HG02870 (cell line): ENCODE measurements at regions not wholly inside any gene's neighbourhood (a gene's known extent, or its start where the extent isn't known, plus 50 kb on each side); places are given as distances from the start of the nearest gene placed in this dataset.
A peak's percentile ranks its signal among the peaks of the same experiment; 100 is the strongest.

Experiments
- ATAC-seq: cut with Tn5 transposase; IDR thresholded peaks from one replicate; pipeline ENCODE4 v1.9.1; 2021; ENCODE audit warnings: mild to moderate bottlenecking, moderate library complexity; ENCODE audit not compliant: unreplicated experiment

DNA sequence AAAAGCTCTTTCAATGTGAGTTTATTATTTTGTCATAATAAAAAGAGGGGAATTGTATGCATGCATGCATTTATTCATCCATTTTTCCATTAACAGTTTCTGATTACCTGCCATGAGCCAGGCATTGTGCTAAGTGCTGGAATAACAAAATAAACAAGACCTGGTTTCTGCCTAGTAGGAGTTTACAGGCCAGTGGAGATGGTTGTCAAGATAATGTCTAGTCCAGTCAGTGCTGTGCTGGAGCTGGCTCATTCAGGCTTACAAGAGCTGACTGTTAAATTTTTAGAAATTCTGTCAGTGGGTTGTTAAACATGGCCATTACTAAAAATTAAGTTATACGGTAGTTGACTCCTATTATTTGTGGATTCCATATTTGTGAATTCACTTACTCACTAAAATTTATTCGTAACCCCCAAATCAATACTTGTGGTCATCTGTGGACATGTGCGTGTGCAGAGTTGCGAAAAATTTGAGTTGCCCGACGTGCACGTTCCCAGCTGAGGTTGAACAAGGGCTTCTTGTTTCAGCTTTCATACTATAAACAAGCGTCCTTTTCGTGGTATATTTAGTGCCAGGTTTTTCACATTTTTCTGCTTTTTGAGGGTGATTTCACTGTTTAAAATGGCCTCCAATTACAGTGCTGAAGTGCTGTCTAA lies 172.3 kb upstream of the RPS6KA3 start:
- ATAC-seq, result no peak

DNA sequence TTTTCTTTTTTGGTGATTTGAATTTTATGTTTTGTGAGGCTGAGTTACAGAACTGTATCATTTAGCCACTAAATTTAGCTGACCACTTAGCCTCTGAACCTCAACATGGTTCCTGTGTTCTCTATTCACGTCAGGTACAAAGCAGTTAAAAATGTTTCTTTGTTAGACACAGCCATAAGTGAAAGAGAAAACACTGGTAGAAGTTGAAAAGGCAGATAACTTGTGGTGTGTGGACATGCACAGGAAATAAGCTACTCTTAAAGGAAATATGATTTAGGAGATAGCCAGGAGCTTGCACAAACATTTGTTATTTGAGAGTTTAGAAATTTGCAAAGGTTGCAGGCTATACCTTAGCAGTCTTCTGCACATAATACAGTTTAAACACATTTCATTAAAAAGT lies 171.0 kb upstream of the RPS6KA3 start:
- ATAC-seq, result no peak

DNA sequence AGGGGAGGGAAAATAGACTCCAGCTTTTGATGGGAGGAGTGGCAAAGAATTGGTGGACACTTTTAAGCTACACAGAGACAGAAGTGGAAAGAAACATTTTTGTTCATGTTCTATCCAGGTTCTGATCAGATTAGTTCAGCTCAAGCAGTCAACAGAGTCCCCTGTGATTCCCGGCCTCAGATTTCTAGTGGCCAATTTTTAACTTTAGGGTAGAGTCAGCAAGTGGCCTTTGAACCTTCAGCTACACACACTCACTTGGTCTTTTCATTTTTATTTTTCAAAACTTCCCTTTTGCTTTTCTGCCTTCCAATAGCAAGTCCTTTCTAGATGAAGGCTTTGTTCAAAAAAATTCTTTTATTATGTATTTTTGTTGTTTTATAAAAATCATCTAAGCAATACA lies 169.2 kb upstream of the RPS6KA3 start:
- ATAC-seq, result no peak

DNA sequence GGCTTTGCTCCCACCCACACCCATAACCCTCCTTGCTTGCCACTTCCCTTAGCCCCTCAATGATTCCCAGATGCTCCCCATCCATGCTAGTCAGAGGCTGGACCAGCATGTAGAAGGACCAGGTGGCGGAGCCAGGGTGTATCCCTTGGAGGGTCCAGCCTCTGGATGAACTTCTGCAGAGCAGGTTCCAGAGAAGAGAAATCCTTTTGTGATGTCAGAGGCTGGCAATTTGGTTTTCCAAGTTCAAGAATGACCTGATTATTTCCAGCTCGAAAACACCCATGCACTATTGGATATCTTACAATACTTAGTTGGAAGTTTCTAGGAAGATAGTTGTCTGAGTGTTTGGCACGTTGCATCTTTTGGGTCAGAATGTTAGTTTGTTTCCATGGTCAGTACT lies 168.3 kb upstream of the RPS6KA3 start:
- ATAC-seq, result no peak

DNA sequence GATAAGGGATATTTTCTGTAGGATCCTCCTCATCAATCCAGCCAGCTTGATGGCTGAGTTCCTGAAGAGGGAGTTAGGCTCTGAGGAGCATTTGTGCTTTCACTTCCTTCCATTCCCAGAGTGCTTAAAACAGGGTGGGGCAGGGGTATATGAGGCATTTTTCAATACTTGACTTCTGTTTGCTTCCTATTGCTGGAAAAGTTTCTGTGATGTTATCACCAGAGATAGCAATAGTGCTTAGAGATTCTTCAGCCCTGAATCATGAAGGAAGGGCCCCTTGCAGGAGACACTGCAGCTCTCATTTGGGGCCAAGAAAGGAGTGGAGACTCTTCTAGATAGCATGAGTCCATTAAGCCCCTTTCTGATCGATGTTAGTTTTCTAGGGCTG lies 166.7 kb upstream of the RPS6KA3 start:
- ATAC-seq, result no peak

DNA sequence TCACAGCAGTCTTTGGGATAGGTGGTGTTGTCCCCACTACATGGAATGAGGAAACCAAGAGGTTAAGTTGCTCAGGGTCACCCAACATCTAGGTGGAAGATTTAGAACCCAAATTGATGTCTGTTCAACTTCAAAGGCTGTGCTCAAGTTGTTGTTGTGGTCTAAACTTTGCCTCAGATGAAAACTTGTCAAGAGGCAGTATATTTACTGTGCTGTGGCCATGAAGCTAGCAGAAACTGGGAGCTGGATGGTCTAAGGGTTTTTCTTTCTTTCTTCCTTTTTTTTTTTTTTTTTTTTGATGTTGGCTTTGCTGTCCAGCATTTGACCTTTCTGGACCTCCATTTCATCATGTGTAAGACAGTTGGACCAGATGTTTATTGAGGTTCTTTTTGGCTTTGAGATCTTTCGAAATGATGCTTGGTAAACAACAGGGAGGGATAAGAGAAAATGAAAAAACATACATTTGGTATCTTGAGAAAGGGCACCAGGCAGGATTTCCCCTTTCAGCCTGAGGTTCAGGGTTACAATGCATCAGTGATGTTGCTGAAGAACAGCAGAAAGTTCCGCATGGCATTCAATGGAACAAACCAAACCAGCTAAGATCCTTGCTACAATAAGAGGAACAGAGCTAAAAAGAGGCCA lies 166.2 kb upstream of the RPS6KA3 start:
- no peak for ATAC-seq

DNA sequence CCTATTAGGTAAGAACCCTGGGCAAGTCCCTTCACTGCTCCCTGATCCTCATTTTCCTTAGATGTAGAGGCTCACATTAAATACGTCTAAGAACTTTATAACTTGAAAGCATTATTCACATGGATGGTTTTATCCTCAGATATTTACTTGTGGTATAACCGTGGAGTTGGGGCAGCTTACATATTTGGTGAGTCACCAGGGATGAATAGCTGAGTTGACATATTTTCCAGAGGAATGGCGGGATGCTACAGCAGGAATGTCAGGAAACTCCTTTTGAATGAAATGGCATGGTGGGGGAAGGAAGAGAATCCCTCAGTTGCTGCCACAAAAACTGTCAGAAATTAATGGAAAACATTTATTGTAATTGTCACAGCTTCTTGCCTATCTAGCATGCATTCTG lies 165.3 kb upstream of the RPS6KA3 start:
- ATAC-seq, result no peak

DNA sequence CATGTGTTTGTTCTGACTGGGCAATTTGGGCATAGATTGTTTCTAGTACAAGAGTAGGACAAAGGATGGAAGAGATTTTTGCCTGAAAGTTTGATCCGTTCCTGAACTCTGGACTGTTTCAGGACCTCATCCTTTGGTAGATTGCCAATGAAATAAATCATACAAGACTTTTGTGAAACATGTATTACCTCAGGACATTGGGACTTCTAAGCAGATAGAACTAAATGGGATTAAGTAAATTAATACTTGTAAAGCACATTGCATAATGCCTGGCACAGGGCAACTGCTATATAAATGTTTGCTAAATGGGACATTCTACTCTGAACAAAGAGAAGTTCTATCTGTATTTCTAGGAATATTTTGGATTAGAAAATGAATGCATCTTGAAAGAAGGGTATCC lies 164.8 kb upstream of the RPS6KA3 start:
- ATAC-seq, result no peak

DNA sequence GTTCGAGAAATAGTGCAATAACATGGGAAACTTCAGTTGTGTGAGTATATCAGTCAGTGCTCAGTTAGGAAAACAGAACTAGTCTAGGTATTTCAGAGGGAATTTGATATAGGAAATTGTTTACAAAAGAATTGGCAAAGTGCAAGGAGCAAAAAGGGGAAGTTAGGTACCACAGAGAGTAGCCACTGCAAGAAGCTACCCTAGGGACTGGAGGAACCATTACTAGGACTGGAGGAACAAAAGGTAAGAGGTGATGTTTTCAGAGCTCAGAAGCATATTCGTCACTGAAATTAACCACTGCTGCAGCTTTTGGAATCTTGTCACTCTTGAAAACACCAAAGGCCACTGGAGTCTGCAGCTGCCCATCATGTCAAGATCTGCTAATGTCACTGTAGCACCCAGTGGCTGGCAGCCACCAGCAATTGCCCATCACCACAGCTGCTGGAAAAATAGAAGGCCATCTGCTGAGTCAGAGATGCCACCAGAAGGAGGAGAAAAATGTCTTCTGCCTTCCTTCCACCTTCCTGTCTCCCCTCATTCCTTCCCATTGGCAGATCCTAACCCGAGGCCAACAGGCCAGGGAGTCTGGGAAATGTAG lies 160.6 kb upstream of the RPS6KA3 start:
- ATAC-seq, result no peak

DNA sequence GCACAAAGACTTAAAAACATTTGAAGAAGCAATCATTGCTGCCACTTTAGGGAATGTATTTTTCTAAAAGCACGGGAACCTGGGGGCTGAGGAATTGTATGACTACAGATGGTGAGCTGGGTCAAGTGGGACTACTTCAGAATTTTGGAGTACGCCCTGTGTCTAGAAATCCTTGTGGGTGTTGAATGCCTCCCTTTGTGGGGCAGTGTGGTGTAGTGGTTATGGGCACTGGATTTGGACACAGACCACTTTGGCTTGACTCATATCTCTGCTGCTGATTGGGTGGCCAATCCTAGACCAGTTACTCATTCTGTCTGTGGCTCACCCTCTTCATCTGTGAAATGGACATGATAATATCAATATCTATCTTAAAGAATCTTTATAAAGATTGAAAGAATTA lies 155.0 kb upstream of the RPS6KA3 start:
- no peak for ATAC-seq

DNA sequence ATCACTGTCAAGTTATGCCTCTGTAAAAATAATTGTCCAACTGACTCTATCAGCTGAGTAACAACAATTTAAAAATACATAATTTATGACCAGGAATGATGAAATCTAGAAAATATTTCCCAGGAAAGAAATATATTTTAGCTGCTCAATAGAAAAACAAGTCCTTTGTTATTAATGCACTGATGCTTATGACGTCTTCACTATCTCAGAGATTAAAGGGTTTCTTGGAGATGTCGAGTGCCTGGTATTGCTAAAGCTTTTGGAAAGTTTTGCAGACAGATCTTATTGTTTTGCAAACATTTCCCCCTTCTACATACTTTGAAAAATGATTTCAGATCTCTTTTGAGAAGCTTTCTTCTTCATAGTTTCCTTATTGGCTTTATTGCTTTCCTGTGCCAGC lies 154.6 kb upstream of the RPS6KA3 start:
- no peak for ATAC-seq

DNA sequence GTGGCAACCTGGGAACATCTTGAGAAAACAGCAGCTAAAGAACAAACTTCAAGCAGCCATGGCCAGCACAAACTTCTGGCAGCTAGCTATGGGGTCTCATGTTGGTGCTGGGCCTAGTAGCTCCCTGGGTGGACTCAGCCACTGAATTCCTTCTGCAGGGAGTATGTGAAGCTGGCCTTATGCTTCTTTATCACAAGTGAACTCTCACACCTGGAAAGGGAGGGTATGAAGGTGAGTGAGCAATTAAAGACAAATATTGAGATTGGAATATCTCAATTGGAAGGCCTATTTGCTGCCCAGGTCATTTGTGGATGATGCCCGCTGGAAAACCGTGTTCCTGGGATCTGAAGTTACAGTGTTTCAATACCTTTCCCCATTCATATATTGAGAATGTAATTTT lies 153.3 kb upstream of the RPS6KA3 start:
- ATAC-seq, result no peak

DNA sequence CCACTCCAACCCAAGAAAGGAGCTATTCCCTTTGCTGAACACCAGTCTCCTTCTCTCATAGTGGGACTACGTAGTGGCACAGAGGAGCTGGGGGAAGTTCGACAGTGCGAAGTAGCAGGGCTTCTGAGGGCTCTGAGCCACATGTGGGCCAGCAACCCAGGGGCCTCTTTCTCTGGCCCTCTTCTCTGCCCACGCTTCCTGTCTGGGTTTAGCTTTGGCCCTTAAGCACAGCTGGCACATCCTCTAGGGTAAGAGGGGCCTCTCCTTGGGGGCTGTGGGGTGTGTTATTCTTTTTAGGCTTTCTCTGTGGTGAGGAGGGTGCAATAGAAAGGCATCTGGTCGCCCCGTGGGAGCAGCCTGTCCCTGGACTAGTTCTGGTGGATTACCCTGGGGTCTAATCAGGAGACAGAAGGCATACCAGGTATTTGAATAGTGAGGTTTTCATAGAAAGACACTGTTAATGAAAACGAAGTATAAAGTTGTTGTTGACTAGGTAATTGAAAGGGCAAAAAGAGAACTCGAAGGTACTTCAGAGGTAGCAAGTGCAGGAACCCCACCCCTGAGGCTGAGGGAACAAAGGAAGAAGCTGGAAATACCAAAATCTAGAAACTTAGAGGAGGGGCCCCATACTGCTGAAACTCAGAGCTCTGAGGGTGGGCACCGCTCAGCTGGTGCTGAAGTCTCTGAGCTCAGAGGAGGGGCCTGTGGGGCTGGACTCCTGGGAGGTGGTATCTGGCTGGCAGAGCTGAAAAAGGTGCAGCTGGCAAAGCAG lies 151.9 kb upstream of the RPS6KA3 start:
- ATAC-seq, result peak; percentile 63

DNA sequence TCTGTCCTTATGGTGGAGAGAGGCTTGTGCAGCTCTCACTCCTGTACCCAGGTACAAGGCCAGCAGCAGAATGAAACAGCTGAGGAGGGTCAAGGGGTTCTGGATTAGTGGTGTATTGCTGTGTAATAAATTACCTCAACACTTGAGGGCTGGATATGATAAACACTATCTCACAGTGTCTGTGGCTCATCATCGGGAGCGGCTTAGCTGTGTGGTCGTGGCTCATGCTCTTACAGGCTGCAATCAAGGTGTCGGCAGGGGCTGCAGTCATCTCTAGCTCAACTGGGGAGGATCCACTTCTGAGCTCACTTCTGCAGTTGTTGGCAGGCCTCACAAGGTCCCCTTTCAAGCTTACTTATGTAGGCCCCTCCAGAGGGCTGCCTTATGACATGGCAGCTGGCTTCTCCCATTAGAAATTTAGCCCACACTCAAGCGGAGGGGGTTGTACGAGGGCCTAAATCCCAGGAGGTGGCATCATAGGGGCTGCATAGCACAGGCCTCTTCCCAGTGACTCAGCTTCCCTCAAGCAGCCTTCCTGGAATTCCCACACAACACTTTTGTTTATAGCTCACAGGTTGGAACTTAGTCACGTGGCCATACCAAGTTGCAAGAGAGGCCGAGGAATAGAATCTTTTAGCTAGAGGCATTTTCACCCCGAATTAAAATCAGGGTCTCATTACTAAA lies 148.2 kb upstream of the RPS6KA3 start:
- ATAC-seq, result no peak

DNA sequence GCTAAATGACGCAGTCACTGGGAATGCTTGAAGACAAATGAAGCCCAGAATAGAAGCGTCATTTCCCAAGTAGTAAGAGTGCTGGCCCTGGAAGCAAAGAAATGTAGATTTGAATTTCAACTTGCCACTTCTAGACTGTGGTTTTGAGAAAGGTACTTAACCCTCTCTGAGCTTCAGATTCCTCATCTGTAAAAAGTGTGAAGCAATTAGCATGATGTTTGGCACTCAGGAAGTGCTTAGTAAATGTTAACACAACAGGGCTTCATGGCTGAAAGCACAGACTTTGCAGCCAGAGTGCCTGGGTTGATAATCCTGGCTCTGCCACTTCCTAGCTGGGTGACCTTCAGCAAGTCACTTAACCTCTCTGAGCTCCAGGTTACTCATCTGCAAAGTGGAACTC lies 147.4 kb upstream of the RPS6KA3 start:
- no peak for ATAC-seq

DNA sequence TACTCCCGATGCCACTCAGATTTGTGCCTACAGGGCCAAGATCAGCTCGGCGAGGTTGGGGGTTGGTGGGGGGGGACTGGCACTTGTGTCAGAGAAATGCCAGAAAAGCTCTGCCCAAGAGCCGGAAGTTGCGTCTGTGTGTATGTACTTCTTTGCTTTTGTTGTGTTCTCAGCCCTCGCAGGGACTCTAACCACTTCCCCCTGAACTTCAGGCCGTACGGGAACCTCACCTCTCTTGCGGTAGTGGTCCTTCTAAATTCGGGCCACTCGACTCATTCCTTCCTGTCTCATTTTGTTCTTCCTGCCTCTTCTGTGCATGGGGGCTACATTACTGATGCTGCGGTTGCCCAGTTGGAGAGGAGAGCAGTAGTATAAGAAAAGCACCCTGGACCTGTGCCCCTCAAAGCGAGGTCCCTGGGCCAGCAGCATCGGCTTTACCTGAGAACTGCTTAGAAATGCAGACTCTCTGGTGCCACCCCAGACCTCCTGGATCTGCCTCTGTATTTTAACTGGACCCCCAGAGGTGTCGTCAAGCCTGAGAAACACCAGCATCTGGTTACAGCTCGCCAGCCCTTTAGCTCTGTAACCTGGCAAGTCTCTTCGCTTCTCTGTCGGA lies 146.3 kb upstream of the RPS6KA3 start:
- ATAC-seq, result peak; percentile 83

DNA sequence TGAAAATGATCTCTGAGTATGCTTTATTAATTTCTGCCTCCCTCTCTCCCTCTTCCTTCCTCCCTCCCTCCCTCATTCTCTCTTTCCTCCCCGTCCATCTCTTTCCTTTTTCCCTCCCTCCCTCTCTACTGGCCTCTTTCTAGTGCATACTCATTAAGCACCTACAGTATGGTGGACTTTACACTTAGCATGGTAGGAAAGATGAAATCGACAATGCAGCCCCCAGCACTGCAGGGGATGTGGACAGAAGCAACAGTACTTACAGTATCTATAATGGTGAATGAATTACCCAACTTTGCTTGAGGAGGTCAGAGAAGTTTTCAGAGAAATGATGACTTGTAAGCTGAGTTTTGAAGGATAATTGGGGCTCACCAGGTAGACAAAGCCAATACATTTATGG lies 143.8 kb upstream of the RPS6KA3 start:
- ATAC-seq, result no peak

DNA sequence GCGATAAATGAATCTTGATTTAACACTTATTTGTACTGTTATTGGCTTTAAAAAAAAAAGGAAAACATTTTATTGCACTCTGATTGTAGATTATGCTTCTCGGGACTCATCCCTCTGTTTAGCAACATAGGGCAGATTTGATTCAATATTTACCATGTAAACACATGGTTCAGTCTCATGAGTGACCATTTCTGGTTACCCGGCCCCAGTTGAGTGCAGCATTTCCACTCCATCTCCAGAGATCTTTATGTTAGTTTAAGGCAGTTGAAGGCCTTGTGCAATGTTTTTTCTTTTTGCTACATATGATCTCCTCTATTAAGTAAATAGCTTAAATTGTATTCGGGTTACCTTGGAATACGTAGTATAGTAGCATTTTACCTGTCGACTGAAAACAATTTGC lies 143.3 kb upstream of the RPS6KA3 start:
- no peak for ATAC-seq

DNA sequence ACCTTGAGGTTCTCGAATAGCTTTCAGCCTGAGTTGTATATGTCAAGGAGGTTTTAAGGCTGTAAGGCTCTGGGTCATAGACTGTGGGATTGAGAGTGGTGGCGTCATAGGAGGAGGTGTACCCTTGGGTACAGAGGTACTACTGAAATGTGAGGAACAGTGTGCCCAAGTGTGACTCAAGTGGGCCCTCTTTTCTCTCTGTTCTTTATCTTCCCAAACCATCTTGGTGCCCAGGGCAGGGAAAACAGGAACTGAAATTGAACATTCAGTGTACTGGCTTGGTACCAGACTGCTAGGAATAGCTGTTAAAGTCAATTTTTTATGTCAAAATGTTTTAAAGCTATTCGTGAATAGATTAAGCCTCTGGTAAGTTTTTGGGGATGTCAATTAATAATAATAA lies 136.2 kb upstream of the RPS6KA3 start:
- no peak for ATAC-seq

DNA sequence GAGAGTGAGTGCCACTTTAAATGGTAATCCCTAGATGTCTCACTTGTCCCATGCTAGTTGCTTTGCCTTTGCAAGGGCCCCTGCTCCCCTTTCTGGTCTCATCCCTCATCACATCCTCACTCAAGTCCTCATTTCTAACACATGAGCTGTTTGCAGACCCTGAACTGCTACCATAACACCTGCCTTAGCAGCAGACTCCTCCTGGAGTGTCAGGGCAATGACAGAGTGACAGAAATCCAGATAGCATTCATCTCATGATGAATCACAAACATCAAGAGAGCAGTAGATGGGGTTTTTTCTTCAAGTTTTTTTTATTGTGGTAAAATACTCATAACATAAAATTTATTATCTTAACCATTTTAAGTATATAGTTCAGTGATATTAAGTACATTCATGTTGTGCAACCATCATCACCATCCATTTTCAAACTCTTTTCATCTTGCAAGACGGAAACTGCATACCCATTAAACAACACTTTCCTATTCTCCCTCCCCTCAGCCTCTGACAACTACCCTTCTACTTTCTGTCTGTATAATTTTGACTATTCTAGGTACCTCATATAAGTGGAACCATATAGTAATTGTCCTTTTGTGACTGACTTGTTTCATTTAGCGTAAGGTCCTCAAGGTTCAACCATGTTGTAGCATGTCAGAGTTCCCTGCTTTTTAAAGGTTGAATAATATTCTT lies 133.2 kb upstream of the RPS6KA3 start:
- no peak for ATAC-seq
